Adipocyte (in vitro differentiated cells): ENCODE measurements at regions not wholly inside any gene's neighbourhood (a gene's known extent, or its start where the extent isn't known, plus 50 kb on each side); places are given as distances from the start of the nearest gene placed in this dataset.

Experiments
- DNase-seq: peaks from one replicate; pipeline ENCODE4 v3.0.0-alpha.2; 2015; ENCODE audit warnings: low read depth
- H3K27me3 ChIP-seq: replicated peaks from 2 replicates; pipeline ENCODE4 v1.7.0; 2013; ENCODE audit warnings: mild to moderate bottlenecking, low read length, moderate library complexity; ENCODE audit not compliant: control insufficient read depth, insufficient read depth
- H3K36me3 ChIP-seq: 2 replicates; pipeline ENCODE4 v1.7.0; 2013; ENCODE audit warnings: low read length, mild to moderate bottlenecking, moderate library complexity; ENCODE audit not compliant: control insufficient read depth, insufficient read depth, severe bottlenecking
- H3K4me1 ChIP-seq: 2 replicates; pipeline ENCODE4 v1.7.0; 2013; ENCODE audit warnings: mild to moderate bottlenecking, low read length, moderate library complexity; ENCODE audit not compliant: control insufficient read depth, insufficient read depth
- H3K4me3 ChIP-seq: 2 replicates; pipeline ENCODE4 v1.7.0; 2013; ENCODE audit warnings: mild to moderate bottlenecking, low read length, moderate library complexity
- H3K9ac ChIP-seq: 2 replicates; pipeline ENCODE4 v1.7.0; 2013; ENCODE audit warnings: mild to moderate bottlenecking, low read length, moderate library complexity
- H3K9me3 ChIP-seq: 2 replicates; pipeline ENCODE4 v1.7.0; 2013; ENCODE audit warnings: mild to moderate bottlenecking, low read length, moderate library complexity; ENCODE audit not compliant: control insufficient read depth

GRCh38 chr4:112775801-112776200 is 138.9 kb downstream of the LARP7 start:
- Histone ChIP-seq H3K4me1 (no peaks in the 10 kb centered on the region), H3K36me3 (no peaks in the 10 kb centered on the region), H3K4me3 (no peak overlapping the region), H3K9me3 (peaks cover 5% of the 10 kb centered on the region), H3K9ac (no peak overlapping the region), H3K27me3 (no peaks in the 10 kb centered on the region)
- DNase-seq: no peak

- no peak overlapping the region for H3K4me3 ChIP-seq
- H3K9ac ChIP-seq: no peak overlapping the region
- no peaks in the 10 kb centered on the region for H3K27me3 ChIP-seq
- no peaks in the 10 kb centered on the region for H3K36me3 ChIP-seq
- peaks cover 5% of the 10 kb centered on the region for H3K9me3 ChIP-seq
- no peak for DNase-seq
- H3K4me1 ChIP-seq: no peaks in the 10 kb centered on the region
Measured at GRCh38 chr4:112776535-112776934, 139.6 kb downstream of the LARP7 start.

GRCh38 chr4:112778520-112778919 is 141.6 kb downstream of the LARP7 start:
- H3K4me3 ChIP-seq: no peak overlapping the region
- H3K27me3 ChIP-seq: no peaks in the 10 kb centered on the region
- peaks cover 5% of the 10 kb centered on the region for H3K9me3 ChIP-seq
- no peaks in the 10 kb centered on the region for H3K36me3 ChIP-seq
- no peak overlapping the region for H3K9ac ChIP-seq
- H3K4me1 ChIP-seq: no peaks in the 10 kb centered on the region
- DNase-seq: no peak

- no peak overlapping the region for H3K9ac ChIP-seq
- no peaks in the 10 kb centered on the region for H3K27me3 ChIP-seq
- H3K4me1 ChIP-seq: no peaks in the 10 kb centered on the region
- no peak overlapping the region for H3K4me3 ChIP-seq
- H3K36me3 ChIP-seq: no peaks in the 10 kb centered on the region
- DNase-seq: no peak
- no peaks in the 10 kb centered on the region for H3K9me3 ChIP-seq
Measured at GRCh38 chr4:112793033-112793432, 156.1 kb downstream of the LARP7 start.

GRCh38 chr4:112800001-112800400 is 163.1 kb downstream of the LARP7 start:
- Histone ChIP-seq H3K4me3 (no peak overlapping the region), H3K4me1 (no peaks in the 10 kb centered on the region), H3K36me3 (no peaks in the 10 kb centered on the region), H3K9ac (no peak overlapping the region), H3K27me3 (no peaks in the 10 kb centered on the region), H3K9me3 (no peaks in the 10 kb centered on the region)
- no peak for DNase-seq

DNA sequence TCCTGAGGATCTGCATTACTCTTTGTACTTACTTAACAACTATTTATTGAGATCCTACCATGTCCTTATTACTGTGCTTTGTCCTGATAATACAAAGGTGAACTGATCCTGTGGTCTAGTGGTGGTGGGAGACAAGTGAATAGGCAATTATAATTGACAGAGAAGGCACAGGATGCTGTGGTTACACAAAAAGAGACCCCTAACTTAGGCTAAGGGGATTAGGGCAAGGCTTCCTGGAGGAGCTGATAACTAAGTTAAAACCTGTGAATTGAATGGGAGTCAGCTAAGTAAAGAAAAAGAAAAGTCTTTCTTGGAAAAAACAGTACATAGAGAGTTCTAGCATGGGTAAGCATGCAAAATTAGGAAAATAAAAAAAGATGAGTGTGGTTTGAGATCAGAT is 164.4 kb downstream of the LARP7 start:
- H3K4me3 ChIP-seq: no peak overlapping the region
- no peaks in the 10 kb centered on the region for H3K9me3 ChIP-seq
- H3K27me3 ChIP-seq: no peaks in the 10 kb centered on the region
- no peaks in the 10 kb centered on the region for H3K4me1 ChIP-seq
- no peaks in the 10 kb centered on the region for H3K36me3 ChIP-seq
- no peak overlapping the region for H3K9ac ChIP-seq
- DNase-seq: no peak

DNA sequence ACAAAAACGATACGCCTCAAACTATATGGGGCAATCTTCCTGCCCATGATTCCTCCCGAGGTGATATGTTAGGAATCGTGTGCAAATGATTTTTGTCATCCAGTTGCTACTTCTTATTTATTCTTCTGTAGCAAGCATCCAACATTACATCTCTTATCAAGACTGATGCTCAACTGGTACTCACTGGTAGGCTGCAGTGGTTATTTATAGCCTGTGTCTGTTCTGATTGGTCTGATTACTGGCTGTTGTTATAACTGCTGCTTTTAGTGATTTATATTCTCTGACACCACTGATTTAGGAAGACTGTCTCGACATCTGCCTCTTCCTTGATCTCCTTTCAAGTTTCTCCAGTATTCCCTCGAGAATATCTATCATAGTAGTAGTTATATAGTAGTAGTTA is 165.8 kb downstream of the LARP7 start:
- no peaks in the 10 kb centered on the region for H3K27me3 ChIP-seq
- H3K9ac ChIP-seq: no peak overlapping the region
- H3K36me3 ChIP-seq: no peaks in the 10 kb centered on the region
- DNase-seq: no peak
- H3K4me1 ChIP-seq: peaks cover 2% of the 10 kb centered on the region
- H3K9me3 ChIP-seq: no peaks in the 10 kb centered on the region
- H3K4me3 ChIP-seq: no peak overlapping the region

- Histone ChIP-seq H3K27me3 (no peaks in the 10 kb centered on the region), H3K4me3 (no peak overlapping the region), H3K9ac (no peak overlapping the region), H3K36me3 (no peaks in the 10 kb centered on the region), H3K4me1 (peaks cover 6% of the 10 kb centered on the region), H3K9me3 (no peaks in the 10 kb centered on the region)
- no peak for DNase-seq
Measured at GRCh38 chr4:112807083-112807482, 170.1 kb downstream of the LARP7 start.

- H3K27me3 ChIP-seq: no peaks in the 10 kb centered on the region
- no peak overlapping the region for H3K9ac ChIP-seq
- no peak overlapping the region for H3K4me3 ChIP-seq
- H3K36me3 ChIP-seq: no peaks in the 10 kb centered on the region
- no peaks in the 10 kb centered on the region for H3K9me3 ChIP-seq
- H3K4me1 ChIP-seq: peaks cover 6% of the 10 kb centered on the region
- no peak for DNase-seq
Measured at GRCh38 chr4:112808001-112808400, 171.1 kb downstream of the LARP7 start.

- Histone ChIP-seq H3K4me1 (no peaks in the 10 kb centered on the region), H3K4me3 (no peak overlapping the region), H3K36me3 (no peaks in the 10 kb centered on the region), H3K27me3 (no peaks in the 10 kb centered on the region), H3K9me3 (no peaks in the 10 kb centered on the region), H3K9ac (no peak overlapping the region)
- peak; percentile 31 for DNase-seq
Measured at GRCh38 chr4:112813790-112814189, 176.8 kb downstream of the LARP7 start.

DNA sequence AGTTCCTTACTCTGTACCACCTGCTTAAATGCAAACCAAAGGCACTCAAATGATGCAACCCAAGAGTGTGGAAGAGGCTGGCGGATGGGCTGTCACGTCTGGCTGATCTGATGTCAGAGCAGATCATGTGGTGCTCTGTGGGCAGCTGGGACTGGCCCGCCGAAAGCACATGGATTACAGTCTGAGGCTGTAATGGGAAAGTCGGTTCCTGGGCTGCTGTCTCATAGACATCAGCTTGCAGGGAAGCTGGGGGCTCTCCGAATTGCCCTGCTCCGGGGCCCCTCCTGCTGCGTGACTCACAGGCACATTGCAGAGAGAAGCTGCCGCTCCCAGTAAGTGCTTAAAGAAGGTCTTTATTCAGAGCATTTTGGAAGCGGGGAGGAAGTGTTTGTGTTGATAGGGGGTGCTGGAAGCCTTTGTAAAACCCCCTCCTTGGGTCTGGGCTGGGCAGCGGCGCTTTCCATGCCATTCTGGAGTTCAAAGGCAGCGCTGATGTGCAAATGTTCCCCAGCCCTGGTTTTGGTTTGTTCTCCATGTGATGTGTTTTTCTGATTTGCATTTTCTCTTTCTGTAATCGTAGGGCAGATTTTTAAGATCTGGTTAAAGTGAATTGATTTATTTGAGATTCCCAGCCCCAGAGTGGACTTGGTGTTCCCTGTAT is 181.1 kb downstream of the LARP7 start:
- peak; percentile 96 for DNase-seq
- Histone ChIP-seq H3K27me3 (no peaks in the 10 kb centered on the region), H3K9me3 (no peaks in the 10 kb centered on the region), H3K36me3 (no peaks in the 10 kb centered on the region), H3K9ac (peak overlapping the region; percentile 93), H3K4me1 (peaks cover 7% of the 10 kb centered on the region), H3K4me3 (peak overlapping the region; percentile 91)

DNA sequence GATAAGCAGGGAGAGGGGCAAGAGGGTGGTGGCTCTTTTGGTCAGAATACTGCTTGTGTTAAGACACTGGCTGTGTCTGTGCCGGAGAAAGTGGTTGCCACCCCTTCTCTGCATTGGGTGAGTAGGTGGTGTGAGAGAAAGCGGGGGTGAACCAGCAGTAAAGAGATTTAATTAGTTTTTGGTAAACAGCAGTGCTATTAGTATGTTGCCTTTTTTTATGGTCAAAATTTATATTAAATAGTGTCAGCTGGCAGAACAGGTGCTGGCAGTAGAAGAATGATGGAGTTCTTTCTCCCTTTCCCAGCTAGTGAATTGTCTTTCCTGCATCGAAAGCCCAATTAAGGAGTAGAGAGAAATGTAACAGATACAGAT is 181.6 kb downstream of the LARP7 start:
- H3K4me1 ChIP-seq: peaks cover 7% of the 10 kb centered on the region
- H3K9ac ChIP-seq: peak overlapping the region; percentile 93
- H3K27me3 ChIP-seq: no peaks in the 10 kb centered on the region
- no peaks in the 10 kb centered on the region for H3K36me3 ChIP-seq
- peak overlapping the region; percentile 91 for H3K4me3 ChIP-seq
- no peaks in the 10 kb centered on the region for H3K9me3 ChIP-seq
- peak; percentile 48 for DNase-seq
